ENCODE measurements at regions not wholly inside any gene's neighbourhood (a gene's known extent, or its start where the extent isn't known, plus 50 kb on each side); places are given as distances from the start of the nearest gene placed in this dataset.
A peak's percentile ranks its signal among the peaks of the same experiment; 100 is the strongest.
"Not testable (repeated sequence)": the region's sequence is repeated elsewhere in the genome, so short reads cannot be mapped to it uniquely, and the experiment has no call there.

- not testable (repeated sequence) for DNase-seq
Observed at GRCh38 chr7:118956285-118956684, 731.8 kb downstream of the ANKRD7 start.

- no peak for DNase-seq
Observed at GRCh38 chr7:118969370-118969769, 744.9 kb downstream of the ANKRD7 start.

- DNase-seq = no peak
Observed at GRCh38 chr7:118971706-118972105, 747.2 kb downstream of the ANKRD7 start.

DNA sequence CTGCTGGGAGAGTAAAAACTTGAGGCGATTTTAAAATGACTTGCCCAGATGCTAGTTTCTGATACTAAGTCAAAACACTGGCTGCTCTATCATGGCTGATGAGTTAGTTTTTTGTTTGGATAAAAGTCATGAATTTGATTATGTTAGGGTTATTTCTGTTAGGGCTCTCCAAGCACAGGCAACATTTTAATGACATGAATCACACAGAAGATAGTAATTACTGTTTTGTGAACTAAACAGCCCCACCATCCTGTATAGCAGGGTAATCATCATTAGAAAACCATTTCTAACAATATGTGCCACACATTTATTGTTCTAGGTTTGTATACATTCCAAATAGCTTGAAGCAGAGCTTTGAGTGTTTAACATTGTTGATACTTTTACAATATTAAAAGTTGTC is 750.3 kb downstream of the ANKRD7 start:
- DNase-seq = no peak

DNA sequence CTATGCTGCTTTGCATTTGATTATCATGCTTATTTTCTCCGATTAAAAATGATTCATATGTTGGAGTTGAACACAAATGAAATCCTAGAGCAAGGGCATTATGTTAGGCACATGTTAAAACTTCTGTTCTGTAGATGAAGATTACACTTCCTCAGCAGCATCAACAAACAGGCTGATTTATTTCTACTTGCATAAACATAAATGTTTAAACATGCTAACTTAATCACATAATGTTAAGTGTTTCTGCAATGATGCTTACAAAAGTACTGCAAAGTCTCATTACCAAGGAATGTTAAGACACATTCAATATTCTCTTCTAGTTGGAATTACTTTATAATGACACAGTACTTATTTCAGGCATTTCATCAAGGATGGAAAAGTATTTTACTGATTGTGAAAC is 770.8 kb downstream of the ANKRD7 start:
- no peak for DNase-seq

GRCh38 chr7:119007236-119007635 is 782.7 kb downstream of the ANKRD7 start:
- no peak for DNase-seq

DNA sequence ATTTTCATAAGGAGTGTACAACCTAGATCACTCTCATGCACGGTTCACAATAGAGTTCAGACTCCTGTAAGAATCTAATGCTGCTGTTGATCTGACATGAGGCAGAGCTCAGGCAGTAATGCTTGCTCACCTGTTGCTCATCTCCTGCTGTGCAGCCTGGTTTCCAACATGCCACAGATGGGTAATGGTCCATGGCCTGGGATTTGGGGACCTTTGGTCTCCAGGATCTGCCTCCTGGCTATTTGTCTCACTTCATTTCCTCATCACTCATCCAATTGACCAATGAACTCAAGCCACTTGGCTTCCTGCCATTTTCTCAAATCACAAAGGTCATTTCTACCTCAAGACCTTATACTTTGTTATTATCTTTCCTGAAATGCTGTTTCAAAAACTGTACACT is 786.1 kb downstream of the ANKRD7 start:
- no peak for DNase-seq

- DNase-seq = peak; percentile 82
Observed at GRCh38 chr7:119026391-119026790, 801.9 kb downstream of the ANKRD7 start.

- DNase-seq = no peak
Observed at GRCh38 chr7:119028736-119029135, 804.2 kb downstream of the ANKRD7 start.

DNA sequence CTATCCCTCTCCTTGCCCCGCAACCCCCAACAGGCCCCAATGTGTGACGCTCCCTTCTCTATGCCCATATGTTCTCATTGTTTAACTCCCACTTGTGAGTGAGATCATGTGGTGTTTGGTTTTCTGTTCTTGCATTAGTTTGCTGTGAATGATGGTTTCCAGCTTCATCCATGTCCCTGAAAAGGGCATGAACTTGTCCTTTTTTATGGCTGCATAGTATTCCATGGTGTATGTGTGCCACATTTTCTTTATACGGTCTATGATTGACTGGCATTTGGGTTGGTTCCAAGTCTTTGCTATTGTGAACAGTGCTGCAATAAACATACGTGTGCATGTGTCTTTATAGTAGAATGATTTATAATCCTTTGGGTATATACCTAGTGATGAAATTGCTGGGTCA is 807.6 kb downstream of the ANKRD7 start:
- DNase-seq = not testable (repeated sequence)

DNA sequence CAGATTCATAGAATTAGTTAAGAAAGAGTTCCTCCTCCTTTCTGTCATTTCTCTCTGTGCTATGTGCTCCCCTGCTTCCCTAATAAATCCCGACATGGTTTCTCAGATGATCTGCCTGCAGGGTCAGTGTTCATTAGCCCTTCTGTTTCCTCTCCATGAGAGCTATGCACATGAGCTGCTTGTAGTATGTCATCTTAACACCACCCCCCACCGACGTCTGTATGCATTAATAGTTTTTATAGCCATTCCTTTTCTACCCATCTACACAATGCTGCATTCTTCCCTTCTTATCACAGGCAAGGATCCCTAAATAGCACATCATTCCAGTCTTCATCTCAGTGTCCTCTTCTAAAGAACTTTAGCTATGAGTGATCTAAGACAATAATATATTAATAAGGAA is 809.1 kb downstream of the ANKRD7 start:
- no peak for DNase-seq

- peak; percentile 94 for DNase-seq
Observed at GRCh38 chr7:119037941-119038340, 813.4 kb downstream of the ANKRD7 start.

DNA sequence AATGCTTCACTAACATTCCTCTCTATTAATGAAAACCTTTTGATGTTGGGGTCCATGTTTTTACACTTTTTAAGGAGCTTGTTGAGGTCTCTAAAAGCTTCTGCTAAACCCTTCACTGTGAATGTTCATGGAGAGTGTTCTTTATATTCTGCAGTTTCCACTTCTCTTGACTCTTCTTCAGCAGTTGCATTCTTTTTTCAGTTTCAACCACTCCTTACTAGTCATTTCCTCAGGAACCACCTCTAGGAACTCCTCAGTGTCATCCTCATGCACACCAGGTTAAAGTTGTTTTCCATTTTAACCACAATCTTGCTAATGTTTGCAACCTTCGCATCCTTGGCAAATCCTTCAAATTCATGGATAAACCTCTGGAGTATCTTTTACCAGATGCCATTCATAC is 821.6 kb downstream of the ANKRD7 start:
- no peak for DNase-seq

DNA sequence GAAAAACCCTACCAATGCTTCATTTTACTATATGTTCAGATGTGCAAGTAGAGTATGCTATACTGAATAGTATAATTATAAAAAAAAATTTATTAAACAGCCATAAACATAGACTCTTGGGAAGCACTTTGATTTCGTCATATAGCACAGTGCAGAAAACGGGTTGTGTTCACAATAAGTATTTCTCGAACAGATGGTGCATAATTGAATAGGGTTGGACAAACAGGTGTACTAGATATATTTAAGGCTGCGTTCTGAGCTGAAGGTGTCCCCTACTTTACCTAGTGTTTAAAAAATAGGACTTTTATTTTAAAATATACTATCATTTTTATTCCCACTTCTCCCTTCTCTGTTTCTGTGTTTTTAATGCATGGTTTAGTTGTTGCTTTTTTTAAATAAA is 841.5 kb downstream of the ANKRD7 start:
- DNase-seq = no peak

DNA sequence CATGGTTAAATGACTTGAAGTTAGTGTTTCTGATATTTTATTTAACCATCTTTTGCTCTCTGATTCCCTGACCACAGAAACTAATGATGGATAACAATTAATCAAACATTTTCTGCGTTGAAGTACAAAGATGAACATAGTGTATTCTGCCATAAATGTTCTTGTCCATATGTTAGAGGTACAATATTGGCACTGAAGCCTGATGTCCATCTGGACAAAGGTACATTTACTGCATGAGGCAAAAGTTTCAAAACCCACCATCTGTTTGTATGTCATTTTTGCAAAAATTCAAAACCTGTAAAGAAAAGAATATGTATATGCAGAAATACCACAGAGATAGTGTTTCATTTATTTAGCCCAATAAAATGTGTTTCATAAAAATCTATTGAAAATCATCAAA is 861.5 kb downstream of the ANKRD7 start:
- peak; percentile 41 for DNase-seq

DNA sequence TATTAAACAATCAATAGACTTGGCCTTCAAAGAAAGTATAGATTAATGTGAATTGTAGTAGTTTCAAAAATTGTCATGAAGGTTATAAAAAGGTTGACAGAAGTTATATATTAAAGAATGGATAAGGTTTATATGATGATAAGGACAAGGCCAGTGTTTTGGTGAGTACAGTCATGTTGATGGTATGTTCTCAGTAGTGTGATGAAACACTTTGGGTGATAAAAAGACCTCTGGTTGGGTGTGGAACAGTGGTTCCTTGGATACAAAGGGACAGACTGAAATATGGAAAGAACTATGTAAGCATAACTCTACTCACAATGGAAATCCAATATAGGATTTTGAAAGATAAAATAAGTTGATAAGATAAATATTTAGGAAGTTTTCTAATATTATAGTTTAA is 866.3 kb downstream of the ANKRD7 start:
- no peak for DNase-seq

- DNase-seq = no peak
Observed at GRCh38 chr7:119096683-119097082, 872.2 kb downstream of the ANKRD7 start.

GRCh38 chr7:119100611-119101258 is 876.2 kb downstream of the ANKRD7 start:
- not testable (repeated sequence) for DNase-seq

DNA sequence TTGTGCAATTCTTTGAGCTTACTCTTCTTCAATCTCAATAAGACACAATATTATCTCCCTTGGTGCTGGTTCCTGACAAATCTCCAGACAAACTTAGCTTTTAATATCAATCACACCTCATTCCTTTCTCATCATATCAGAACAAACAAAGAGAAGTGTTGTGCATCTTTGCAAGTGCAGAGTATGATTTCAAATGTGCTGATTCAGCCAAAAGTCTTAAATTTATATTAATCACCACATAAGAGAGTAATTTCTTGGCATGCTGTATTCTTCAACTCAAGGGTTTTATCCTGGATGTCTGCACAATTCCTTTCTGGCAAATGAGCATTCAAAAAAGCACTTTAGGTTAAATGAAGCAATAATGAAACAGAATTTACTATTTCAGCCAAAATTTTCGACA is 877.8 kb downstream of the ANKRD7 start:
- peak; percentile 48 for DNase-seq

- no peak for DNase-seq
Observed at GRCh38 chr7:119105381-119105780, 880.9 kb downstream of the ANKRD7 start.

DNA sequence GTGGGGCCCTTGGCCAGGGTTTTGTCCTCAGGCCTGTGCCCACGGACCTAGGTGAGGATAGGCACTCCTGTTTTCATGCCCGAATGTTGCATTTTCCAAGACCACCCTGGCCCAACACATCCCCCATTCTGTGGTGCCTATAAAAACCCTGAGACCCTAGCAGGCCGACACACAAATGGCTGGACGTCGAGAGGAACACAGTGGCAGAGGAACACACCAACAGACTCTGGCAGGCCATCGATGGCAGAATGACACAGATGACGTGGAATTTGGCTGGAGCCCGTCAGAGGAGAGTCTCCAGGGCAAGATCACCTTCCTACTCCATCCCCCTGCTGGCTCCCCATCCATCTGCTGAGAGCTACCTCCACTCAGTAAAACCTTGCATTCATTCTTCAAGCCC is 898.8 kb downstream of the ANKRD7 start:
- no peak for DNase-seq

GRCh38 chr7:119127706-119128105 is 903.2 kb downstream of the ANKRD7 start:
- DNase-seq = no peak

GRCh38 chr7:119132436-119132835 is 907.9 kb downstream of the ANKRD7 start:
- DNase-seq = no peak

DNA sequence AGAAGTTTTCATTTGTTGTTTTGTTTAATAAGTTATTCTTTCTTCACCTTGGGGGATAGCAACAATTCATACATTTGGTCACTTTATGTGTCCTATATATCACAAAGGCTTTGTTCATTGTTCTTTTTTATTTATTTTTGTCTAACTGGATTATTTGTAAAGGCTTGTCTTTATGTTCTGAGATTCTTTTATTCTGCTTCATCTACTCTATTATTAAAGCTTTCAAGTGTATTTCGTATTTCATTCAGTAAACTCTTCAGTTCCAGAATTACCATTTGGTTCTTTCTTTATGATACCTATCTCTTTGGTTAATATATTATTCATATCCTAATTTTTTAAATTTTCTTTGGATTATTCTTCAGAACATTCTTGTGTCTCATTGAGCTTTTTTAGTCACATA is 942.9 kb downstream of the ANKRD7 start:
- no peak for DNase-seq

DNA sequence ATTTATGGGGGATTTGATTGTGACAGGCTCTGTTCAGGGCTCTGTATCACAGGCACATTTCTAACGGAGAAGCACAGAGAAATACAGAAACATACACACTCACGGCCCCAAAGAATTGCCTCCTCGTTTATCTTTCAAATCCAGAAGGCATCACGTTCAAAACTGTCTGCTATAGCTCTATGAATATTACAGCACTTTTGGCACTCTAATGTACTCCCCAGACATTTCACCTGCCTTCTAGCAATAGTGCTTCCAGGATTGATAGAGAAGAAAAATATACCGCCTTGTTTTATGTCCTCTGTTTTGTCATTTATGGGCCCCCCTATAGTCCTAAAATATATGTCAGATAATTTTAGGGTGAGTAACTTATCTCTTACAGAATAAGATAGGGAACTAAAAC is 947.5 kb downstream of the ANKRD7 start:
- no peak for DNase-seq
